DMS153 treated with DMSO at 0.1 percent for 48 hours (cell line): ENCODE measurements at regions not wholly inside any gene's neighbourhood (a gene's known extent, or its start where the extent isn't known, plus 50 kb on each side); places are given as distances from the start of the nearest gene placed in this dataset.
"Not testable (repeated sequence)": the region's sequence is repeated elsewhere in the genome, so short reads cannot be mapped to it uniquely, and the experiment has no call there.

Experiments used
- DNase-seq: peaks from one replicate; lab custom pipeline; 2025; ENCODE audit not compliant: unreplicated experiment; lab: John Stamatoyannopoulos, UW

DNA sequence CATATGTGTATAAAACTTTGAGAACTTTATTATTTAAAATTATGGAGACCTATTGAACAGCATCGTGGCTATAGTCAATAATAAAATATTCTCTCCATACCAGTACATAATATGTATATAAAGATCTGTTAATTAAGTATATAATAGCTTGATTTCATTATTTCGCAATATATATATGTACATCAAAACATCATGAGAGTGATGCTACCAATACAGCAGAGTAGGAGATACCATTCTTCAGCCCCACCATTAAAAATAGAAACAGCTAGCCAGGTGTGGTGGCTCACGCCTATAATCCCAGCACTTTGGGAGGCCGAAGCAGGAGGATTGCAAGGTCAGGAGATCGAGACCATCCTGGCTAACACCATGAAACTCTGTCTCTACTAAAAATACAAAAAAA lies 1755.3 kb upstream of the SPRY2 start:
- DNase-seq = no peak

- no peak for DNase-seq
Measured at GRCh38 chr13:82092312-82092711, 1751.4 kb upstream of the SPRY2 start.

DNA sequence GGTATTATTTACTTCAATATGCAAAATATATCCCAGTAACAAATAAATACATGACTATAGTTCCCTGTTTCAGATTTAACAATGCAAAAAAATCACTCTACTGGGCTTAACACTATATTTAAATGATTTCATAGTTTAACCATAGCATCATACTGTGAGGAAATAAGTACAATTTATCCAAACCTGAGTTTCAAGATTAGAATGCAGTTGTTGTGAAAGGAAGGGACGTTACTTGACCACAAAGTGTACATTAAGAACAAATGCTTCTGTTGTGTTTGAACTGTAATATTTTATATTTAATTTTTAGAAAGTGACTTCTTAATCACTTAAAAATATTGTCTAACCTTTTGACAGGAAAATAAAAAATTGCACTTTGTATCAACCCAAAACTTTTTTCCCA lies 1747.9 kb upstream of the SPRY2 start:
- no peak for DNase-seq

DNA sequence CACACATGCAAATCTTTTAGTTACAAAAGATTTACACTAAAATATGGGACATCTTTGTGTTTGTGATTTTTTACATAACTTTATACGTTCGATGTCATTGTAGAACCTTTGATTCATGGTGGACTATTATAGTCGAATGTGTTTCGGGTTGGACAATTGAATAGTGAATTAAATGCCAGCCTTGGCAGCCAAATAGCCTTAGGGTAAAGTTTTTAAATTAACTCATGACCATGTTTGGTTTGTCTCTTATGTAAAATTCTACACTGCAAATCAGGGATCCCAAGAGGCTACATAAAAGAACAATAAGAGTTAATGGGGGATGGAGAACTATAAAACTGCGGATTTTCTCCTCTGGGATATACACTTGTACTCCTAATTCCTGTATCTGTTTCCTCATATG lies 1735.6 kb upstream of the SPRY2 start:
- DNase-seq = peak; percentile 17

DNA sequence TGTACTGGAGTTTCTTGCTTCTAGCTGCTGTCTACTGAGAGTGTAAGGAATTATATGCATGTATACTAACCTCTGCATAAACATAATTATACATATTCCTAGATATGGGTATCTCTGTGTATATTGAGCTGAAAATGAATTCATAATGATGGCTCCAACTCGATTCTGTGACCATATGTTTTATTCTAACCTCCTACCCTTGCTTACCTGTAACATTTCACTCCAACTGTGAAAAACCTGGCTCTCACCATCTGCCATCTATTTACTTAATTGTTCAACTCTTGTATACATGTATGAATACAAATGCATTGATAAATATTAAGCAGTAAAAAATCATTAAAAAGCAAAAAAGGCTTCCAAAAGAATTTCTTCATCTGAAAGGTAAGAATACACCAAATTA lies 1729.5 kb upstream of the SPRY2 start:
- DNase-seq = no peak

- DNase-seq = no peak
Measured at GRCh38 chr13:82062772-82063171, 1721.8 kb upstream of the SPRY2 start.

DNA sequence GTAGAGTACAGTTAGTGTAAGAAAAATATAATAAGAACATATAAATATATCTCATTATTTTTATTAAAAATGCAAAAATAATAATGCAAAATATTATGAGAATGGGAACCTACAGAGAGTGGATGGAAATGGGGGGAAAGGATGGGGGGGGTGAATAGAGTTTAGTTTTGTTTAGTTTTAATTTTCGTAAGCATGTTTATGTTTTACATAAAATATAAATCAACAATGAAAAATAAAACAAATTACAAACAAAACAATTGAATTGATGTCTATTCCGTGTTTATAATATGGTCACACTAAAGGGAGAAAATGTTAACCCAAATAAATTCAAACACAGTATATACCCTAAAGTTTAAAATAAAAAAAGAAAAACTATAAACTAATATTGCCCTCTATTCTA lies 1717.4 kb upstream of the SPRY2 start:
- no peak for DNase-seq

- DNase-seq = not testable (repeated sequence)
Measured at GRCh38 chr13:82045316-82045715, 1704.4 kb upstream of the SPRY2 start.

- DNase-seq = no peak
Measured at GRCh38 chr13:82036602-82037001, 1695.7 kb upstream of the SPRY2 start.

DNA sequence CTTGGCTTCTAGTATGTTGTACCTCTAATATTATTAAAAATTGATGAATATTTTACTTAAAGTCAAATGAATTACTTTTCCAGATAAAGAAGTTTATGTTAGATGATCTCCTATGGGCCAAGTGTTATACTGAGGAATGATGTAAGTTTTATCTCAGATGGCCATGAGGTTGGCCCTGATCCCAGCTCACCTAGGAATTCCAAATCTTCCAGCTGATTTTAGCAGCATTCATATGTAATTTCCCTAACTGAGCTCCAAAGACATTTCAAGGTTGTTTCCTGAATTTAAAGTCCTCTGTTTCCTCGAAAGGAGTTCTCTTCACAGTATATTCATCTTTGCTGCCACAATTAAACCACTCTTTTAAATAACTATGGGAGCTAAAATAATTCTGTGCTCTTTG lies 1670.4 kb upstream of the SPRY2 start:
- no peak for DNase-seq

DNA sequence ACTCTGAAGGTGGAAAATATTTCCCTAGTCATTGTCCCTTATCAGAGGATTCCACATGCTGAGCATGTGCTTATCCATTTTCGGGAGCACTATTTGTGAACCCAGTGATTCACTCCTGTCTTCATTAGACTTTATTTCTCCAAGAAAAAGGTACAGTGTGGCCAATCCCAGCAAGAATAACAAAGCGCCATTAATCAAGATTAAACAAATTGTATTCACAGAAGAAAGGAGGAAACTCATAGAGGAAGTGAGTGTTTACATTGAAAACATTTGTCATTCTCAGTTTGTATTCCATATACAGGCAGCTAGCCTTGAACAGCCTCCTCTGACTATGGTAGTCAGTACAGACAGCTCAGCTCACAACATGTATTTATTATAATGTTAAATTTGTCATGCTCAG lies 1669.9 kb upstream of the SPRY2 start:
- DNase-seq = no peak

- no peak for DNase-seq
Measured at GRCh38 chr13:82002710-82003109, 1661.8 kb upstream of the SPRY2 start.

DNA sequence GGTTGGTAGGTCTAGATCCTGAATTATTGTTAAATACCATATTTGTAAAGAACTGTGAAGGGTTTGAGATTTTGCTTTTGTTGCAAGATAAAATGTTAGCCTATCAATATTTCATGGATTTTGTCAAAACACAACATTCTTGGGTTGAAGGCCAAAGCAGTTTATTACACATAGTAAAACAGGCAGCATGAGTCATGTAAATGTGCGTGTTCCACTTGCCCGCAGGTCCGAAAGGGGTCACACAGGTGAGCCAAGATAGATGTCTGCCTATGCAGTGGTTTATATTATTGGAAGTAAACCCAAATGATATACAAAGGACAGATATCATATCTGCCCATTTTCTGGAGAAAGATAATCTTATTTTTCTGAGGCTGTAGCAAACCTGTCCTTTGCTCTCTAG lies 1654.4 kb upstream of the SPRY2 start:
- DNase-seq = no peak

GRCh38 chr13:81990652-81991051 lies 1649.7 kb upstream of the SPRY2 start:
- DNase-seq = no peak

GRCh38 chr13:81988567-81988966 lies 1647.6 kb upstream of the SPRY2 start:
- DNase-seq = no peak

DNA sequence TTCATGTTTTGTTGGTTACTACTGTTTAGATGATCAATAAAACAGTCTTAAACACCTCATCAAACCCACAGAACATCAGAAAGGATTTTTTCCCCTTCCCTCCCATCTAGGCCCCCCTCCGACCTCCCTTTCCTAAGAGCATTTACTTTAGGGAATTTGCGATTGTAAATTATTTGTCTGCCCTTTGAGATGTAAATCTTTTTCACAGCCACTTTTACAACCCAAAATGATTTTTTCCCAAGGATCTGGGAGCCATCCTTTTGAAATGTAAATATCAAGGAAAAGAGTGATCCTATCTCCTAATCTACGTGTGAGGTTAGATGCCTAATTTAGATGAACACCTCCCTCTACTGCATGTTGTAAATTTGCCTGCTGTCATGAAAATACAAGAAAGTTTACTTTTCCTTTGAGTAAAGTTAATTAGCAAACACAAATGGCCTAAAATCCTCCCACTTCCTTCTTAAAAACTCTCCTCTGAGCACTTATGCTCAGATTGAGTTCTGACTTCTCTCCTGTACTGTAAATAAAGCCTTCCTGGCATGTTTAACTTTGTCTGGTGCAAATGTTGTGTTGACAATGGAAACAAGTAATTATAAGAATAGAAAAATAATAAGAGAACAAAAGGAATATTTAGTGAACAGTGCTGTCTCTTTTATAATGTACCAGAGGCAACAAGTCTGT lies 1646.9 kb upstream of the SPRY2 start:
- DNase-seq = no peak

GRCh38 chr13:81987159-81987558 lies 1646.2 kb upstream of the SPRY2 start:
- no peak for DNase-seq

- DNase-seq = no peak
Measured at GRCh38 chr13:81986308-81986707, 1645.4 kb upstream of the SPRY2 start.

DNA sequence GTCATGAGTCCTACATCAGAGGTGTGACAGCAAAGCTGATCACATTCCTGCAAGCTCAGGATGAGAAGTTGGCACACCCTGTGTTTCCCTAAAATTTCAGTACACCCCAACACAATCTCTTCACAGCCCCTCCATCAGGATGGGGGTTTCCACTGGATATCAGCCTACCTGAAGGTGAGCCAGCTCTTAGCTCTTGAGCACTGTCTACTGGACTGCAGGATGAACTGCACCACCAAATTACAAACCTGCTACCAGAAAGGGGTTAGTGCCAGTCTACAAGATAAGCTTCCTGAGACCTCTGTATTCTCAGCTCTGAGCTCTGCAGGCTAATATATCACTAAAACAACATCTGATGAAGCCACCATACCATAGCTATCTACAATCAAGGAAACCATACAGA lies 1616.2 kb upstream of the SPRY2 start:
- DNase-seq = no peak

DNA sequence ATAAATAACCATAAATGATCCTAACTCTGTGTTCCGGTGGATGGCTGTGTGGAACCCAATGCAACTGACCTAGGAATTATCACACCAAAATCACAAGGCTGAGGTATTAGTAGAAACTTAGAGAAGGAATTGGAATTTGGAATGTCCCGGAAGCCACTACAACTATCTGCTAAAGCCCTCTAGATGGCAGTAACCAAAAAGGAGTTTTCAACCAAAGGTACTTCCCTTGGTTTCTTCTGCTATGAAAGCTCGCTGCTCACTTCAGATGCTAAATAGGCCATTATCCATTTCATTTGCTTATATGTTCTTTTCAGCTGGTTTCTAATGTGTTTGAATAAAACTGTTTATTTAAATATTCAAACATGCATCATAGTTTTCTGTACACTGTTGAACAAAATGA lies 1589.1 kb upstream of the SPRY2 start:
- DNase-seq = peak; percentile 23

DNA sequence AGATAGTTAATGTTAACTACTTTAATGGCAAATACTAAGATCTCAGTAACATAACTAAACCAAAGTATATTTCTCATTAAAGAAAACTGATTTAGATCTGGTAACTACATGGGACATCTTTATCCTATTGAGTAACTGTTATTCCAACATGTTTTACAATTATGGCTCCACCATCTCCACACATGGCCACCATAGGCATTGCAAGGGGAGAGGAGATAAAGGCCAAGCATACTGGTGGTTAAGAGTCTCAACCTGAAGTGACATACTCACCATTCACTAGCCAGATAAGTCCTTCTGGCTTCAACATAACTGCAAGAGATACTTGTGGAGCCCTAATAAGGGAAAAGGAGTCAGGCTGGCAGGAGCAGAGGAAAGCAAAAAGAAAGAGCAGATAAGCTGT lies 1586.4 kb upstream of the SPRY2 start:
- no peak for DNase-seq

DNA sequence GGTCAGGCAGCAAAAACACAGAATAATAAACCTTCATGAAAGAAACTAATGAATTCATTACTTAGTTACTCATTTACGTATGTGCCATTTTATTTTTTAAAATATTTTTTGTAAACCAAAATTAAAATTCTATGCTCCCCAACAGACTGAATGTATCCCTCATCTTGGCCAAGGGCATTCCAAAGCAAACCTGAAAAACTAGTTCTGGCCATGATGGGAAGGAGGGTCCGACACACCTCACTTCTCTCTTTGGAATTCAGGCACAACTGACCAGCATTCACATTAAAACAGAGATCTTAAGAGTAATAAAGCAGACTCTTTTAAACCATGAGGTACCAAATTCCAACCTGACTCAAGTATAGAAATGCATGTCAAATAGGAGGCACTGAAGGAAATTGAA lies 1576.9 kb upstream of the SPRY2 start:
- DNase-seq = no peak

GRCh38 chr13:81916461-81916860 lies 1575.5 kb upstream of the SPRY2 start:
- no peak for DNase-seq
